OCI-LY7 (cell line): ENCODE measurements at regions not wholly inside any gene's neighbourhood (a gene's known extent, or its start where the extent isn't known, plus 50 kb on each side); places are given as distances from the start of the nearest gene placed in this dataset.

ENCODE experiments used
- CTCF ChIP-seq: fragments of 200-600 bp; sonication (generic); conservative IDR thresholded peaks from 2 replicates; pipeline ENCODE4 v1.5.1; 2014; ENCODE audit warnings: mild to moderate bottlenecking, antibody characterized with exemption, low read length, moderate library complexity, mixed read lengths
- EZH2phosphoT487 ChIP-seq: fragments of 200-600 bp; sonication (generic); IDR thresholded peaks from 2 replicates; pipeline ENCODE4 v1.6.1; 2018; ENCODE audit warnings: low read depth, borderline replicate concordance, mild to moderate bottlenecking, mixed run types, antibody characterized with exemption, low read length, moderate library complexity, mixed read lengths

DNA sequence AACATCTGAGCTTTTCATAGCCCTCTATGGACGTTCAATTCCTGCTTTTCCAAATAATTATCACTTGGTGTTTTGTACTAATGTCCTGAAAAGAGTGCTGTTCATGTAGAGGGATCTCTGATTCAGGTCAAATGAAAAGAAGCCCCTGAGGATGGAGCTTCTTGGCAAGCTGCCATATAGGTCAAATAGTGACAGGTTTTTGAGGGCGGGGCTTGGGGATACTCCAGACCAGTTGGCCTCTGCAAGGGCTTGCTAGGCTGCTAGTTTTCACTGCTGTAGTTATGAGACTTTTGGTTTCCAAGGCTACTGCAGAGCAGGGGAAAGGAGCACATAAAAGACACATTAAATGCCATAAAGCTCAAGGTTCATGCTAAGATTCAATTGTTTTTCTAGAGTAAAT lies 257.2 kb upstream of the CACNA2D1 start:
- TF ChIP-seq EZH2phosphoT487 = no peak
- no peak for TF ChIP-seq CTCF
